Breast epithelium (tissue), 3 donors: ENCODE measurements at regions not wholly inside any gene's neighbourhood (a gene's known extent, or its start where the extent isn't known, plus 50 kb on each side); places are given as distances from the start of the nearest gene placed in this dataset.

Source experiments
- POLR2A ChIP-seq: fragments of 450-650 bp; IDR thresholded peaks from one replicate; pipeline ENCODE4 v1.6.1; 2016; ENCODE audit warnings: antibody characterized with exemption, mild to moderate bottlenecking, moderate library complexity
- TF ChIP-seq, protein P1 (sequence below), 3 donors: fragments of 450-650 bp; IDR thresholded peaks; one replicate each; pipeline ENCODE4 v1.5.1; 2016 to 2017; ENCODE audit warnings: antibody characterized with exemption in 3 of 3, mild to moderate bottlenecking in 3 of 3, moderate library complexity in 3 of 3

DNA sequence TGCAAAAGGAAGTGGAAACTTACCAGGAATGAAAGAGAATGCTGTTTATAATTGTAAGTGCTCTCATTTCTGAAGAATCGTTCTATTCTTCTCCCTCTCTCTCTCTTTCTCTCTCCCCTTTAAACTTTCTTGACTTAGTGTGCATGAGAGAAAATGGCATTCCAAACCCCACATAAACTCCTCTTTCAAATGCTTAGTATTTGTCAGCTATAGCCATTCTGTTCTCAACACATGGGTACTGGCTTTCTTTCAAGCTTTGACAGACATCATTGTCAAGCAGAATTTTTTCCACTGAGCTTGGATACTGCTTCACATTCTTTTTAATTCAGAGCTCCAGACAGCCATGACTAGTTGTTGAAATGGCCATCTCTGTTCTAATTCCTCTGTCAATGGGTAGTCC is 51.1 kb upstream of the PREP start:
- TF ChIP-seq, protein P1, sequence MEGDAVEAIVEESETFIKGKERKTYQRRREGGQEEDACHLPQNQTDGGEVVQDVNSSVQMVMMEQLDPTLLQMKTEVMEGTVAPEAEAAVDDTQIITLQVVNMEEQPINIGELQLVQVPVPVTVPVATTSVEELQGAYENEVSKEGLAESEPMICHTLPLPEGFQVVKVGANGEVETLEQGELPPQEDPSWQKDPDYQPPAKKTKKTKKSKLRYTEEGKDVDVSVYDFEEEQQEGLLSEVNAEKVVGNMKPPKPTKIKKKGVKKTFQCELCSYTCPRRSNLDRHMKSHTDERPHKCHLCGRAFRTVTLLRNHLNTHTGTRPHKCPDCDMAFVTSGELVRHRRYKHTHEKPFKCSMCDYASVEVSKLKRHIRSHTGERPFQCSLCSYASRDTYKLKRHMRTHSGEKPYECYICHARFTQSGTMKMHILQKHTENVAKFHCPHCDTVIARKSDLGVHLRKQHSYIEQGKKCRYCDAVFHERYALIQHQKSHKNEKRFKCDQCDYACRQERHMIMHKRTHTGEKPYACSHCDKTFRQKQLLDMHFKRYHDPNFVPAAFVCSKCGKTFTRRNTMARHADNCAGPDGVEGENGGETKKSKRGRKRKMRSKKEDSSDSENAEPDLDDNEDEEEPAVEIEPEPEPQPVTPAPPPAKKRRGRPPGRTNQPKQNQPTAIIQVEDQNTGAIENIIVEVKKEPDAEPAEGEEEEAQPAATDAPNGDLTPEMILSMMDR (IDR thresholded peaks at IDR 0.05) = no peak
- TF ChIP-seq POLR2A = no peak
